SH-SY5Y (cell line): ENCODE measurements at regions not wholly inside any gene's neighbourhood (a gene's known extent, or its start where the extent isn't known, plus 50 kb on each side); places are given as distances from the start of the nearest gene placed in this dataset.

ENCODE experiments used
- GATA2 ChIP-seq: IDR thresholded peaks from 2 replicates; pipeline ENCODE4 v1.6.1; 2011; ENCODE audit warnings: mild to moderate bottlenecking, low read depth, low read length
- GATA3 ChIP-seq: IDR thresholded peaks from 2 replicates; pipeline ENCODE4 v1.6.1; 2011; ENCODE audit warnings: low read depth, mild to moderate bottlenecking, low read length, moderate library complexity

- TF ChIP-seq GATA3 (no peak), GATA2 (no peak)
Measured at GRCh38 chr13:22821589-22821988, 359.2 kb upstream of the SGCG start.
